ENCODE measurements at regions not wholly inside any gene's neighbourhood (a gene's known extent, or its start where the extent isn't known, plus 50 kb on each side); places are given as distances from the start of the nearest gene placed in this dataset.

GRCh38 chr20:60091305-60091704 is 133.1 kb downstream of the CDH26 start:
- TF ChIP-seq REST (IDR thresholded peaks at IDR 0.05; ENCODE audit: insufficient read depth in 1 of 2, low read depth in 2 of 2, low read length in 2 of 2) (no peak), POLR2AphosphoS5 (IDR thresholded peaks at IDR 0.05; ENCODE audit: low read depth, low read length) (no peak), SIN3A (IDR thresholded peaks at IDR 0.05; ENCODE audit: borderline replicate concordance, insufficient read depth, low read length) (no peak)

Data from PFSK-1 (cell line).